ENCODE measurements at regions not wholly inside any gene's neighbourhood (a gene's known extent, or its start where the extent isn't known, plus 50 kb on each side); places are given as distances from the start of the nearest gene placed in this dataset.

- Mint-ChIP-seq H3K4me1 (peaks cover 7% of the 10 kb centered on the region), H3K9me3 (peaks cover 0 to 2% (median 0%) of the 10 kb centered on the region in 7 donors), H3K27me3 (ENCODE audit: low read depth in 3 of 3) (peaks cover 10 to 15% (median 12%) of the 10 kb centered on the region in 3 donors), H3K36me3 (no peaks in the 10 kb centered on the region), H3K27ac (no peak overlapping the region), H3K4me3 (no peak overlapping the region)
- no peak for DNase-seq
- H3K9ac ChIP-seq (ENCODE audit: insufficient read depth, low read length, poor library complexity, severe bottlenecking): no peak overlapping the region
- no CpG with 5 or more reads among the region's 2 CpGs for WGBS (ENCODE audit: insufficient coverage)
- no peaks in the 10 kb centered on the region for H3K9me3 ChIP-seq (replicated peaks in 1 of 2; ENCODE audit: control insufficient read depth in 1 of 2, insufficient read depth in 1 of 2, low read length in 2 of 2)
- H3K36me3 ChIP-seq (replicated peaks in 1 of 2; ENCODE audit: control insufficient read depth in 1 of 2, insufficient read depth in 2 of 2, low read length in 2 of 2): no peaks in the 10 kb centered on the region
- no peak overlapping the region for H3K4me3 ChIP-seq (replicated peaks in 1 of 3; ENCODE audit: low read depth in 2 of 3, low read length in 3 of 3)
- H2AFZ ChIP-seq (ENCODE audit: insufficient read depth, low read depth, low read length, poor library complexity, severe bottlenecking): no peak overlapping the region
- H3K4me1 ChIP-seq (ENCODE audit: control insufficient read depth in 1 of 2, insufficient read depth in 2 of 2, low read length in 2 of 2): peaks cover 5 to 11% of the 10 kb centered on the region in 2 donors
- H3K27me3 ChIP-seq (ENCODE audit: control insufficient read depth in 2 of 2, insufficient read depth in 2 of 2, low read length in 2 of 2): peaks cover 4% of the 10 kb centered on the region in 2 donors
- intact Hi-C loops (cut with micrococcal nuclease): no loop called here
- H4K20me1 ChIP-seq (ENCODE audit: insufficient read depth, low read length): no peaks in the 10 kb centered on the region
- no peak overlapping the region for H3K27ac ChIP-seq (ENCODE audit: low read depth in 1 of 2, low read length in 2 of 2)
- no peak overlapping the region for H3K4me2 ChIP-seq (replicated peaks; ENCODE audit: extremely low read depth, low read length, poor library complexity, severe bottlenecking)
- H3K79me2 ChIP-seq (ENCODE audit: insufficient read depth, low read length): no peaks in the 10 kb centered on the region
- no peak for TF ChIP-seq CTCF (IDR thresholded peaks at IDR 0.05)
These were observed 398.9 kb upstream of the THBS1 start for GRCh38 chr15:39181940-39182339.

GRCh38 chr15:39183164-39183881 lies 397.6 kb upstream of the THBS1 start:
- TF ChIP-seq CTCF (IDR thresholded peaks at IDR 0.05): no peak
- peak; percentile 27 to 59 (median 42) for DNase-seq
- Histone ChIP-seq H3K4me3 (replicated peaks in 1 of 3; ENCODE audit: low read depth in 2 of 3, low read length in 3 of 3) (no peak overlapping the region), H3K4me2 (replicated peaks; ENCODE audit: extremely low read depth, low read length, poor library complexity, severe bottlenecking) (no peak overlapping the region), H3K27ac (ENCODE audit: low read depth in 1 of 2, low read length in 2 of 2) (peak overlapping the region in 1 of 2 donors; percentile 29), H2AFZ (ENCODE audit: insufficient read depth, low read depth, low read length, poor library complexity, severe bottlenecking) (no peak overlapping the region), H3K79me2 (ENCODE audit: insufficient read depth, low read length) (no peaks in the 10 kb centered on the region), H4K20me1 (ENCODE audit: insufficient read depth, low read length) (no peaks in the 10 kb centered on the region), H3K36me3 (replicated peaks in 1 of 2; ENCODE audit: control insufficient read depth in 1 of 2, insufficient read depth in 2 of 2, low read length in 2 of 2) (no peaks in the 10 kb centered on the region), H3K4me1 (ENCODE audit: control insufficient read depth in 1 of 2, insufficient read depth in 2 of 2, low read length in 2 of 2) (peaks cover 5 to 11% of the 10 kb centered on the region in 2 donors), H3K9me3 (replicated peaks in 1 of 2; ENCODE audit: control insufficient read depth in 1 of 2, insufficient read depth in 1 of 2, low read length in 2 of 2) (no peaks in the 10 kb centered on the region), H3K27me3 (ENCODE audit: control insufficient read depth in 2 of 2, insufficient read depth in 2 of 2, low read length in 2 of 2) (peaks cover 4% of the 10 kb centered on the region in 2 donors), H3K9ac (ENCODE audit: insufficient read depth, low read length, poor library complexity, severe bottlenecking) (no peak overlapping the region)
- peaks cover 10 to 15% (median 12%) of the 10 kb centered on the region in 3 donors for H3K27me3 Mint-ChIP-seq (ENCODE audit: low read depth in 3 of 3)
- H3K9me3 Mint-ChIP-seq: peaks cover 0 to 2% (median 0%) of the 10 kb centered on the region in 7 donors
- H3K4me1 Mint-ChIP-seq: peaks cover 7% of the 10 kb centered on the region
- WGBS (ENCODE audit: insufficient coverage): no CpG with 5 or more reads among the region's 1 CpG
- intact Hi-C loops (cut with micrococcal nuclease): no loop called here
- no peaks in the 10 kb centered on the region for H3K36me3 Mint-ChIP-seq
- H3K27ac Mint-ChIP-seq: no peak overlapping the region
- H3K4me3 Mint-ChIP-seq: no peak overlapping the region
